ENCODE measurements at regions not wholly inside any gene's neighbourhood (a gene's known extent, or its start where the extent isn't known, plus 50 kb on each side); places are given as distances from the start of the nearest gene placed in this dataset.

DNA sequence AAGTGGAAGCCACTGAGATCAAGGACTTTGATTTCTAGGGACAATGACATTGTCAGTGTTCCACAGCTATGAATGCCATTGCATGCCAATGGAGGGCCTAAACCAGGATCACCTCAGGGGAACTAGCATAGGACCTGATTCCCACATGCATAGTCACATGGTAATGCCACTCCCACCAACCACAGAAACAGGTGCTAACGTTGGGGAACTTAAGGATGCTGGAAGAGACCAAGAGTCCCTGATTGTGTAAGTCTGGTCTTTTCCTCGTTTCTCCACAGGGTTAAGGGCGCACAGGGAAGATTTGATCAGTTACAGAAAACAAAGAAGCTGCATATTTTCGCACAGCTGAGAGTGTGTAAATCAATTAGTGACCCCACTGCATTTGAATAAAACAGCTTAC lies 59.4 kb upstream of the CD44 start:
- H3K4me1 ChIP-seq (ENCODE audit: control insufficient read depth in 1 of 2, insufficient read depth in 2 of 2, low read length in 2 of 2) = peaks cover 21 to 23% of the 10 kb centered on the region in 2 donors
- no peaks in the 10 kb centered on the region for H3K9me3 ChIP-seq (ENCODE audit: control insufficient read depth in 1 of 2, low read length in 2 of 2)
- H3K4me3 ChIP-seq (ENCODE audit: low read depth in 1 of 2, low read length in 2 of 2) = no peak overlapping the region
- H3K27ac ChIP-seq (ENCODE audit: low read length) = no peak overlapping the region
- H3K36me3 ChIP-seq (ENCODE audit: control insufficient read depth in 1 of 2, insufficient read depth in 2 of 2, low read length in 2 of 2) = no peaks in the 10 kb centered on the region
- no peaks in the 10 kb centered on the region for H3K27me3 ChIP-seq (ENCODE audit: low read depth, low read length)

DNA sequence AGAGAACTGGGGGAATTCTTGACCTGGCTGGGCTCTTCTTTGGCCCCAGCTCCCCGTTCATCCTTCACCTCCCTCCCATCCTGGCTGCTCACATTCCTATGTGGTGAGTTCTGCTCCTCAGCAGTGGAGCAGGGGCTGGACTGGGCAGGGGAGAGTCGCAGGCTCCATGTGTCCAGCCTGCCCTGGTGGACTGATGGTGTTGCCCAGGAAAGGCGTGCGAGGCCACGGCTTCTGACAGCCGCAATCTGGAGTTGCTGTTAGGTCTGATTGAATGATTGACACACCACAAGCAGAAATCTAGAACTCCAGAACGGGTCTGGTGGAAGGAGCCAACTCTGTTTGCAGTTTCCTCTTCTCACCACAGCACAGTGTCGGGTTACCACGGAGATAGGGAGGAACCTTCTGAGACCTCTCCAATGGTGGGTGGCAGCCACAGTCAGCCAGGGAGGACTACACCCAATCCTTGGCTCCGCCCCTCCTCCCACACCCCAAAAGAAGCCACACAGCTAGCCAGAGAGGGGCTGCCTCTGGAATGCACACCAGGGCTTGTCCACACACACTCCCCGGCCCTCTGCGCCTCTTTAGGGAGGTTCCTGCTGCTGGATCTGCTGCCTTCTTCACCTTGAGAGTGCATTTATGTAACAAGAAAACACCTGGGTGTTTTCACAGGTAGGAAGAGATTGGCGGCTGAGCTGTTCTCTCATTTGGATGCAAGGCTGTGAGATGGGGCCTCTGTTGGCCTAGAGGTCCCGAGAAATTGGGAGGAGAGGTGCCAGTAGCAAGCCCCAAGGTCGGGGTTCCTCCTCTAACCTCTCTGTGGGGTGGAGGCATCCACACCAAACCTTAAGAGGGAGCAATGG lies 56.4 kb upstream of the CD44 start:
- H3K4me1 ChIP-seq (ENCODE audit: control insufficient read depth in 1 of 2, insufficient read depth in 2 of 2, low read length in 2 of 2) = peaks cover 21 to 33% of the 10 kb centered on the region in 2 donors
- H3K36me3 ChIP-seq (ENCODE audit: control insufficient read depth in 1 of 2, insufficient read depth in 2 of 2, low read length in 2 of 2) = no peaks in the 10 kb centered on the region
- peak overlapping the region; percentile 82 for H3K27ac ChIP-seq (ENCODE audit: low read length)
- H3K27me3 ChIP-seq (ENCODE audit: low read depth, low read length) = no peaks in the 10 kb centered on the region
- no peak overlapping the region for H3K4me3 ChIP-seq (ENCODE audit: low read depth in 1 of 2, low read length in 2 of 2)
- no peaks in the 10 kb centered on the region for H3K9me3 ChIP-seq (ENCODE audit: control insufficient read depth in 1 of 2, low read length in 2 of 2)

- no peaks in the 10 kb centered on the region for H3K9me3 ChIP-seq (ENCODE audit: control insufficient read depth in 1 of 2, low read length in 2 of 2)
- peaks cover 22 to 33% of the 10 kb centered on the region in 2 donors for H3K4me1 ChIP-seq (ENCODE audit: control insufficient read depth in 1 of 2, insufficient read depth in 2 of 2, low read length in 2 of 2)
- no peaks in the 10 kb centered on the region for H3K27me3 ChIP-seq (ENCODE audit: low read depth, low read length)
- no peak overlapping the region for H3K4me3 ChIP-seq (ENCODE audit: low read depth in 1 of 2, low read length in 2 of 2)
- no peaks in the 10 kb centered on the region for H3K36me3 ChIP-seq (ENCODE audit: control insufficient read depth in 1 of 2, insufficient read depth in 2 of 2, low read length in 2 of 2)
- peak overlapping the region; percentile 82 for H3K27ac ChIP-seq (ENCODE audit: low read length)
Observed at GRCh38 chr11:35083181-35083430, 55.9 kb upstream of the CD44 start.

GRCh38 chr11:35083431-35084238 lies 55.3 kb upstream of the CD44 start:
- no peak overlapping the region for H3K4me3 ChIP-seq (ENCODE audit: low read depth in 1 of 2, low read length in 2 of 2)
- H3K9me3 ChIP-seq (ENCODE audit: control insufficient read depth in 1 of 2, low read length in 2 of 2) = no peaks in the 10 kb centered on the region
- peak overlapping the region; percentile 82 for H3K27ac ChIP-seq (ENCODE audit: low read length)
- H3K27me3 ChIP-seq (ENCODE audit: low read depth, low read length) = no peaks in the 10 kb centered on the region
- H3K4me1 ChIP-seq (ENCODE audit: control insufficient read depth in 1 of 2, insufficient read depth in 2 of 2, low read length in 2 of 2) = peaks cover 27 to 33% of the 10 kb centered on the region in 2 donors
- no peaks in the 10 kb centered on the region for H3K36me3 ChIP-seq (ENCODE audit: control insufficient read depth in 1 of 2, insufficient read depth in 2 of 2, low read length in 2 of 2)

- H3K36me3 ChIP-seq (ENCODE audit: control insufficient read depth in 1 of 2, insufficient read depth in 2 of 2, low read length in 2 of 2) = no peaks in the 10 kb centered on the region
- no peak overlapping the region for H3K4me3 ChIP-seq (ENCODE audit: low read depth in 1 of 2, low read length in 2 of 2)
- H3K4me1 ChIP-seq (ENCODE audit: control insufficient read depth in 1 of 2, insufficient read depth in 2 of 2, low read length in 2 of 2) = peaks cover 30 to 33% of the 10 kb centered on the region in 2 donors
- no peaks in the 10 kb centered on the region for H3K27me3 ChIP-seq (ENCODE audit: low read depth, low read length)
- no peaks in the 10 kb centered on the region for H3K9me3 ChIP-seq (ENCODE audit: control insufficient read depth in 1 of 2, low read length in 2 of 2)
- H3K27ac ChIP-seq (ENCODE audit: low read length) = peak overlapping the region; percentile 82
Observed at GRCh38 chr11:35084817-35085440, 54.0 kb upstream of the CD44 start.

DNA sequence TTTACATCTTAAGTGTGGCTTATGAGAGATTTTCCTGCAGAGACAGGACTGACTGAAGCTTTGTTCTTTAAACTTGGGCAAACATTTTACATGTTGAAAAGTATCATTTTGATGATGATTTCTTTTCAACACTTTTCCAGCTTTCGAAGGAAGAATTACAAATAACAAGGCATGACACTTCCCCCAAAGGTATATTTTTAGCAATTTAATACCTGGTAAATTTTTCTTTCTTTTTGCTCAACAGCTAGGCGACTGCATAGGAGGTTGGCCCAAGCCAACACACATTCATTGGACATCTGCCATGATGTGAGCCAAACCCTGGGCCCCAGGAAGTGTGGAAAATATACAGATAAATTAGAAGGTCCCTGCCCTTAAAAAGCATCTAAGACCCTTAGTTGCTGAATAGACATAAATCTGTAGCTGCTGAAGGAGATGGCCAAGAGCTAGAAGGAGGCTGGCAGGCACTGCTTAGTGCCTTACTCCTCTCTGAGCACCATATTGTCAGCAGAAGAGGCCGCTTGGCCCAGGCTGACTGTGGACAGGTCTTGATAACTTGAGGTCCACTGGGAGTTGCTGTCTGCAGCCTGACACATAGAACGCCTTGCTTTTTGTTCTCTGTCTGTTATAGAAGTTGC lies 53.3 kb upstream of the CD44 start:
- Histone ChIP-seq H3K27ac (ENCODE audit: low read length) (no peak overlapping the region), H3K9me3 (ENCODE audit: control insufficient read depth in 1 of 2, low read length in 2 of 2) (no peaks in the 10 kb centered on the region), H3K4me1 (ENCODE audit: control insufficient read depth in 1 of 2, insufficient read depth in 2 of 2, low read length in 2 of 2) (peaks cover 30 to 33% of the 10 kb centered on the region in 2 donors), H3K4me3 (ENCODE audit: low read depth in 1 of 2, low read length in 2 of 2) (no peak overlapping the region), H3K27me3 (ENCODE audit: low read depth, low read length) (no peaks in the 10 kb centered on the region), H3K36me3 (ENCODE audit: control insufficient read depth in 1 of 2, insufficient read depth in 2 of 2, low read length in 2 of 2) (no peaks in the 10 kb centered on the region)

DNA sequence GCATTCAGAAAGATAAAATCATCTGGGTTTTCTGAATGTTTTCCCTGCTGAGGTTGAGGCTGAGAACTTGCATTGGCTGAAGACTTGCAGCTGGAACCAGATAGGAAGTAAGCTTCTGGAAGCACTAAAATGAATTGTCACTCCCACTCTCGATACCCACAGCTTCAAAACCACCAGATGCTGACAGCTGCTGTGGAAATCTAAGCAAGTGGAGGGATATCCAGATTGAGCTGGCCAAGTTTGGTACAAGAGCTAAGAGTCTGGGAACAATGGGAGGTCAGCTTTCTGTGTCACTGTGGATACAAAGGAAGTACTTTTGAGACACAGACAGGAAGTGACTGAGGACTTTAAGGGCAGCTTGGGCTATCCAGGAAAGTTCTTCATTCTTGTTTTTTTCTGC lies 51.3 kb upstream of the CD44 start:
- peaks cover 23 to 28% of the 10 kb centered on the region in 2 donors for H3K4me1 ChIP-seq (ENCODE audit: control insufficient read depth in 1 of 2, insufficient read depth in 2 of 2, low read length in 2 of 2)
- H3K9me3 ChIP-seq (ENCODE audit: control insufficient read depth in 1 of 2, low read length in 2 of 2) = no peaks in the 10 kb centered on the region
- no peak overlapping the region for H3K4me3 ChIP-seq (ENCODE audit: low read depth in 1 of 2, low read length in 2 of 2)
- H3K27ac ChIP-seq (ENCODE audit: low read length) = no peak overlapping the region
- no peaks in the 10 kb centered on the region for H3K36me3 ChIP-seq (ENCODE audit: control insufficient read depth in 1 of 2, insufficient read depth in 2 of 2, low read length in 2 of 2)
- H3K27me3 ChIP-seq (ENCODE audit: low read depth, low read length) = no peaks in the 10 kb centered on the region

DNA sequence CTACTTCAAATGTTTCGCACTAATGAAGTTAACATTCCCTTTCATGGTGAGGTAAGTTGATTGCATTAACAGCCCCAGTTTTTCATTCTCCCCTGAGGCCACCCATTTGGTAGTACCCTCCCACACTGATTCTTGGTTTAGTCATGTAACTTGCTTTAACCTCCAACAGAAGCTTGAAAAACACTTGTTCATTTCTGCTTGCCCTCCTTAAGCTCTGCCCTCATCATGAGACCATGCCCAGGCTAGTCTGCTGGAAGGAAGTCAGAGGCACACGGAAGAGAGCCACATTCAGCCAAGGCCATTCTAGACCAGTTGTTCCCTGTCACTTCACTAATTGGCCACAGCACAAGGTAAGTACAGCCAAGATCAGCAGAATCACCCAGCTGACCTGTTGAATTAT lies 50.7 kb upstream of the CD44 start:
- peaks cover 18 to 23% of the 10 kb centered on the region in 2 donors for H3K4me1 ChIP-seq (ENCODE audit: control insufficient read depth in 1 of 2, insufficient read depth in 2 of 2, low read length in 2 of 2)
- H3K4me3 ChIP-seq (ENCODE audit: low read depth in 1 of 2, low read length in 2 of 2) = no peak overlapping the region
- H3K9me3 ChIP-seq (ENCODE audit: control insufficient read depth in 1 of 2, low read length in 2 of 2) = no peaks in the 10 kb centered on the region
- no peak overlapping the region for H3K27ac ChIP-seq (ENCODE audit: low read length)
- H3K27me3 ChIP-seq (ENCODE audit: low read depth, low read length) = no peaks in the 10 kb centered on the region
- H3K36me3 ChIP-seq (ENCODE audit: control insufficient read depth in 1 of 2, insufficient read depth in 2 of 2, low read length in 2 of 2) = no peaks in the 10 kb centered on the region

- Histone ChIP-seq H3K36me3 (ENCODE audit: control insufficient read depth in 1 of 2, insufficient read depth in 2 of 2, low read length in 2 of 2) (no peaks in the 10 kb centered on the region), H3K9me3 (ENCODE audit: control insufficient read depth in 1 of 2, low read length in 2 of 2) (no peaks in the 10 kb centered on the region), H3K4me1 (ENCODE audit: control insufficient read depth in 1 of 2, insufficient read depth in 2 of 2, low read length in 2 of 2) (peaks cover 13 to 19% of the 10 kb centered on the region in 2 donors), H3K4me3 (ENCODE audit: low read depth in 1 of 2, low read length in 2 of 2) (no peak overlapping the region), H3K27ac (ENCODE audit: low read length) (no peak overlapping the region), H3K27me3 (ENCODE audit: low read depth, low read length) (no peaks in the 10 kb centered on the region)
Observed at GRCh38 chr11:35088676-35089075, 50.3 kb upstream of the CD44 start.

Data from muscle layer of duodenum (tissue), 2 donors.